ENCODE measurements at regions not wholly inside any gene's neighbourhood (a gene's known extent, or its start where the extent isn't known, plus 50 kb on each side); places are given as distances from the start of the nearest gene placed in this dataset.

DNA sequence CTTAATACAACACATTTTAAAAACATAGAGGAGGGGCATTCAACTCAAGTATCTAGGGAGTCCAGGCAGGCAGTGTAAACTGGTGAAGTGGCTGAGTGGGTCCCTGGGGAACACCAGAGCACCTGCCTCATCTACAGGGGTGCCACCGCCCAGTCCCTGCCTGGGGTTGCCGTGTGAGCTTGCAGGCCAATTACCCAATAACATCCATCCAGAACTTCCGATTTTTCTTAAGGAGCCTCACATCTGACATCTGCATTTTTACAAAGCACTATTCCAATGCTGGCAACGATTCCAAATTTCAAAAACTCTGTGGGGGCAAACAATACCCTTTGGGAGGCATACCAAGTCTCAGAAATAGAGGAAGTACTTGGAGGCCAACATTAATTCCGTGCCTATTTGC, 288.4 kb upstream of the TSHZ2 start:
- TF ChIP-seq, protein P1, sequence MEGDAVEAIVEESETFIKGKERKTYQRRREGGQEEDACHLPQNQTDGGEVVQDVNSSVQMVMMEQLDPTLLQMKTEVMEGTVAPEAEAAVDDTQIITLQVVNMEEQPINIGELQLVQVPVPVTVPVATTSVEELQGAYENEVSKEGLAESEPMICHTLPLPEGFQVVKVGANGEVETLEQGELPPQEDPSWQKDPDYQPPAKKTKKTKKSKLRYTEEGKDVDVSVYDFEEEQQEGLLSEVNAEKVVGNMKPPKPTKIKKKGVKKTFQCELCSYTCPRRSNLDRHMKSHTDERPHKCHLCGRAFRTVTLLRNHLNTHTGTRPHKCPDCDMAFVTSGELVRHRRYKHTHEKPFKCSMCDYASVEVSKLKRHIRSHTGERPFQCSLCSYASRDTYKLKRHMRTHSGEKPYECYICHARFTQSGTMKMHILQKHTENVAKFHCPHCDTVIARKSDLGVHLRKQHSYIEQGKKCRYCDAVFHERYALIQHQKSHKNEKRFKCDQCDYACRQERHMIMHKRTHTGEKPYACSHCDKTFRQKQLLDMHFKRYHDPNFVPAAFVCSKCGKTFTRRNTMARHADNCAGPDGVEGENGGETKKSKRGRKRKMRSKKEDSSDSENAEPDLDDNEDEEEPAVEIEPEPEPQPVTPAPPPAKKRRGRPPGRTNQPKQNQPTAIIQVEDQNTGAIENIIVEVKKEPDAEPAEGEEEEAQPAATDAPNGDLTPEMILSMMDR (IDR thresholded peaks at IDR 0.05), result no peak
- DNase-seq (ENCODE audit: low spot score), result no peak
- no peak overlapping the region for H3K4me3 ChIP-seq
- no peak overlapping the region for H3K27ac ChIP-seq

DNA sequence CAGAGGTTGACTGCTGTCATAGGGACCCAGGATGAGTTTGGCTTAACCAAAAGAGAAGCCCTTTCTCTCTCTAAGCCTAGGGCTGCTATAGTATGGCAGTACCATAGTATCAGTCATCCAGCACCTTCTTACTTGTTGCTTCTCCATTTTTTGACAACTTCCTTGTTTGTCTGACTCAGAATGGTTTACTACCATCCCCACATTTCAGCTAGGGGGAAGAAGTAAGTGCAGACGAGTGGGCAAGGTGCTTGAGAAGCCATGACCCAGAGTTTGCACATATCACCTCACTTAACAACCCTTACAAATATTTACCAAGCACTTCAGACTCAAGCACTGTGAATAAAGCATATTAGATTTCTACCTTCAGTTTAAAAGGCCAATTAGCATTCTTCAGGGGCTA, 289.9 kb upstream of the TSHZ2 start:
- no peak for DNase-seq (ENCODE audit: low spot score)
- no peak overlapping the region for H3K4me3 ChIP-seq
- no peak overlapping the region for H3K27ac ChIP-seq
- TF ChIP-seq, protein P1 (IDR thresholded peaks at IDR 0.05), result no peak

DNA sequence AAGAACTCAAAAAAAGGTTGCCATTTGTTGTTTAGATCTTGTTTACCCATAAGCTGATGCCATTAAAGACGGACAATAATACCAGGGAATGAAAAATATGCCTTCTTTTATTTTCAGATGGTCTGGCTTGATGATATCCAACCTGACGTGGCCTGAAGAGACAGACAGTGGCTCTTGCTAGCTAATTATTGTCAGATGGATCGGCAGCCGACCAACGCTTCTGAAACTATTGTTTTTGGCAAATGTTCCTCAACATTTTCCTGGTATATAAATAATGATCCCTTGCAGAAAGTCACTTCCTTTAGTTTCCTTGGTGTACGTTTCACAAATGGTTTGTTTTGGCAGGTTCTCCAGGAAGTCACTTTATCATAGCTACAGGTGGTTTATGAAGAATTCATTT, 290.9 kb upstream of the TSHZ2 start:
- TF ChIP-seq, protein P1 (IDR thresholded peaks at IDR 0.05), result no peak
- no peak overlapping the region for H3K27ac ChIP-seq
- no peak overlapping the region for H3K4me3 ChIP-seq
- no peak for DNase-seq (ENCODE audit: low spot score)

DNA sequence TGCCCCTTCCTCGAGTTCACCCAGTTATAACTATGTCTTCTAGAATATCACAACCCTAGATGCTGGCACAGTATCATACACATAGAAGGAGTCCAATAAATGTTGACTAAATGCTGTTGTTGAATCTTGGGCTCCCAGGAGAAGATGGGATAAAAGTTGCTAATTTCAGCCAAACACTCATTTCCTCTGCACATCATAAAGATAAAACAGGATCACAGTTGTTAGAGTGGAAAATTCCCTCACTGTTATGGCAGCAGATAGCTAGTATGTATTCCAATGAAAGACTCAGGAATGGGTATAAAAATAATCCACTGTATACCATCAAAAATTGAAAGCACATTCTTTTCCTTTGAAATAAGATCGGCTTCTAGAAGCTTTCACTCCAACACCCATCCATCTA, 294.9 kb upstream of the TSHZ2 start:
- DNase-seq (ENCODE audit: low spot score), result no peak
- TF ChIP-seq, protein P1 (IDR thresholded peaks at IDR 0.05), result no peak
- H3K27ac ChIP-seq, result no peak overlapping the region
- H3K4me3 ChIP-seq, result no peak overlapping the region

DNA sequence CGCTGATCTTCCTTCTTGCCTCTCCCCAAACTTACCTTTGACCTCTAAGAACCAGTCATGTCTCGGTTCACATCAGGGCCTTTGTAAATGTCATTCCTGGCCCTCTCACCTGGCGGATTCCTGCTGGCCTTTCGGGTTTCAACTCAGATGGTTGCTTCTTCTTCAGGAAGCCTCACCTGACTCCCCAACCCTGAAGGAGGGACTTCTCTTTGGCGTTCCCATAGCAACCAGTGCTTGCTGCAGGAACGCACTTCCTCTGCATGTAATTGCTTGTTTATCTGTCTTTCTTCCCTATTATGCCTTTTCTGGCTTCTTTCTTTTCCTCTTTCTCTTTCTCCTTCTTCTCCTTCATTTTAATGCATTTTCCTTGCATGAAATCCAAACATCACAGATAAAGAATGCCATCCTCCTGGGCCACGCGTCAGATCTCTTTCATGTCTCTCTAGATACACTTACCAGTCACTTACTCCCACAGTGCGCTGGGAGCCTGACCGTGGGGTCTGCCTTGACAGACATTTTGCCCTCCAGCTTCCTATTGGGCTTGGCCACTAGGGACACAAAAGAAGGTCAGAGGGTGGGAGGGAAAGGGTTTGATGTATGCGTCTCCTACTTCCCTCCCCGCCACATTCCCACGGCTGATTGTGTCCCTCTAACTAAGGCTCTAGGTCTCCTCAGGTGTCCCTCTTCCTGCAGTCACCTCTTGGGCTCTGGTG, 295.7 kb upstream of the TSHZ2 start:
- TF ChIP-seq, protein P1 (IDR thresholded peaks at IDR 0.05), result no peak

DNA sequence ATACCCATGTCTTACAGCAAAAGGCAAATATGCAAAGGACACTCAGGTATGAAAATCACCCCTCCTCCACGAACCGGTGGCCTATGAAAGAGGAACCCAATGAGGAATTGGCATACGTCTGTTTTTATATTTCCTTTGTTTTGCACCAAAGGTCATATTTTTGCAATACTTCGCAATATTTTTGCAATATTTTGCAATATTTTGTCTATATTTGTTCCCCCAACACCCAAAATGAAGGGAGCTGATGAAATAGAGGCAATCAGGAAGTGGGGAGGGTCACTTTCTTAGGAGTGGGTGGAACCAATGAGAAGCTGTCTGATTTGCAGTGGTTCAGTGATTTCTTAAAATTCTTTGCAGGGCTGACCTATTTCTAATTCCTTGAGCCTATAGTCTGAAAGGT, 296.8 kb upstream of the TSHZ2 start:
- Histone ChIP-seq H3K27ac (no peak overlapping the region), H3K4me3 (no peak overlapping the region)
- DNase-seq (ENCODE audit: low spot score), result no peak
- TF ChIP-seq, protein P1 (IDR thresholded peaks at IDR 0.05), result no peak

More for the DNA sequence above, 295.7 kb upstream of the TSHZ2 start:
- Histone ChIP-seq H3K4me3 (no peak overlapping the region), H3K27ac (no peak overlapping the region)
- no peak for DNase-seq (ENCODE audit: low spot score)

DNA sequence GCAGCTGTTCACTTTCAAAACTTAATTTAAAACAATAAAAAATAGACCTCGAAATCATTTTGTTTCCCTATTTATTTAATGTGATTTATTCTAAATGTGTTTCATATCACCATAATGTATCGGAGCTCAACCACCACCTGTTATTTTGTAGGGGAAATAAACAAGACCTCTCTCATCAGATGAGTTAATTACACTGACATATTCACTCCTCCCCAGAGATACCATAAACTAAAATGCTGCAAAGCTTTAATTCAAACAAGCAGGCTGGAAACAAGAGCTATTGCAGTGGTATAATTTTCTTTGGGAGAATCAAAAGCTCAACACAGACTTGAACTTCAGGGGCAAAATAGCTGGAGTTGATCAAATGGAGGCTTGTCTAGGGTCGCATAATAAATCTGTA, 303.5 kb upstream of the TSHZ2 start:
- H3K4me3 ChIP-seq, result no peak overlapping the region
- DNase-seq (ENCODE audit: low spot score), result no peak
- TF ChIP-seq, protein P1 (IDR thresholded peaks at IDR 0.05), result no peak
- H3K27ac ChIP-seq, result no peak overlapping the region

Measured in coronary artery (tissue), 2 donors.